ENCODE measurements at regions not wholly inside any gene's neighbourhood (a gene's known extent, or its start where the extent isn't known, plus 50 kb on each side); places are given as distances from the start of the nearest gene placed in this dataset.

- WGBS, 5 donors, result 62 to 74% (median 65%) methylated on average over 6 of the region's 6 CpGs
- H3K36me3 ChIP-seq, result no peaks in the 10 kb centered on the region
- DNase-seq, result peak in 1 of 2 donors; percentile 38
- H3K27me3 ChIP-seq, result peaks cover 0 to 23% (median 7%) of the 10 kb centered on the region in 3 donors
- H3K4me1 ChIP-seq, result peaks cover 0 to 8% (median 3%) of the 10 kb centered on the region in 4 donors
- intact Hi-C loops (cut with DNase I; ENCODE audit: low total_unique reads), result no loop called here
- no peaks in the 10 kb centered on the region for H3K9me3 ChIP-seq
- H3K27ac ChIP-seq, result no peak overlapping the region
- no peak overlapping the region for H3K4me3 ChIP-seq
- TF ChIP-seq POLR2A (IDR thresholded peaks at IDR 0.05) (no peak), EP300 (IDR thresholded peaks at IDR 0.05) (no peak), POLR2AphosphoS5 (IDR thresholded peaks at IDR 0.05) (no peak)
- TF ChIP-seq, protein P1, sequence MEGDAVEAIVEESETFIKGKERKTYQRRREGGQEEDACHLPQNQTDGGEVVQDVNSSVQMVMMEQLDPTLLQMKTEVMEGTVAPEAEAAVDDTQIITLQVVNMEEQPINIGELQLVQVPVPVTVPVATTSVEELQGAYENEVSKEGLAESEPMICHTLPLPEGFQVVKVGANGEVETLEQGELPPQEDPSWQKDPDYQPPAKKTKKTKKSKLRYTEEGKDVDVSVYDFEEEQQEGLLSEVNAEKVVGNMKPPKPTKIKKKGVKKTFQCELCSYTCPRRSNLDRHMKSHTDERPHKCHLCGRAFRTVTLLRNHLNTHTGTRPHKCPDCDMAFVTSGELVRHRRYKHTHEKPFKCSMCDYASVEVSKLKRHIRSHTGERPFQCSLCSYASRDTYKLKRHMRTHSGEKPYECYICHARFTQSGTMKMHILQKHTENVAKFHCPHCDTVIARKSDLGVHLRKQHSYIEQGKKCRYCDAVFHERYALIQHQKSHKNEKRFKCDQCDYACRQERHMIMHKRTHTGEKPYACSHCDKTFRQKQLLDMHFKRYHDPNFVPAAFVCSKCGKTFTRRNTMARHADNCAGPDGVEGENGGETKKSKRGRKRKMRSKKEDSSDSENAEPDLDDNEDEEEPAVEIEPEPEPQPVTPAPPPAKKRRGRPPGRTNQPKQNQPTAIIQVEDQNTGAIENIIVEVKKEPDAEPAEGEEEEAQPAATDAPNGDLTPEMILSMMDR (IDR thresholded peaks at IDR 0.05), result no peak
Observed at GRCh38 chr6:19690325-19691075, 146.7 kb upstream of the ID4 start.

GRCh38 chr6:19691465-19692167, 145.6 kb upstream of the ID4 start:
- Histone ChIP-seq H3K4me1 (peaks cover 0 to 8% (median 3%) of the 10 kb centered on the region in 4 donors), H3K9me3 (no peaks in the 10 kb centered on the region), H3K27me3 (peaks cover 0 to 23% (median 7%) of the 10 kb centered on the region in 3 donors), H3K4me3 (peak overlapping the region; percentile 42 to 46 (median 46)), H3K27ac (no peak overlapping the region), H3K36me3 (no peaks in the 10 kb centered on the region)
- 3 to 9% (median 6%) methylated on average over 28 to 44 of the region's 44 CpGs for WGBS, 5 donors
- TF ChIP-seq EP300 (IDR thresholded peaks at IDR 0.05) (no peak), POLR2A (IDR thresholded peaks at IDR 0.05) (no peak), POLR2AphosphoS5 (IDR thresholded peaks at IDR 0.05) (no peak)
- TF ChIP-seq, protein P1 (IDR thresholded peaks at IDR 0.05), result no peak
- peak in 1 of 2 donors; percentile 59 for DNase-seq
- intact Hi-C loops (cut with DNase I; ENCODE audit: low total_unique reads), result no loop called here

DNA sequence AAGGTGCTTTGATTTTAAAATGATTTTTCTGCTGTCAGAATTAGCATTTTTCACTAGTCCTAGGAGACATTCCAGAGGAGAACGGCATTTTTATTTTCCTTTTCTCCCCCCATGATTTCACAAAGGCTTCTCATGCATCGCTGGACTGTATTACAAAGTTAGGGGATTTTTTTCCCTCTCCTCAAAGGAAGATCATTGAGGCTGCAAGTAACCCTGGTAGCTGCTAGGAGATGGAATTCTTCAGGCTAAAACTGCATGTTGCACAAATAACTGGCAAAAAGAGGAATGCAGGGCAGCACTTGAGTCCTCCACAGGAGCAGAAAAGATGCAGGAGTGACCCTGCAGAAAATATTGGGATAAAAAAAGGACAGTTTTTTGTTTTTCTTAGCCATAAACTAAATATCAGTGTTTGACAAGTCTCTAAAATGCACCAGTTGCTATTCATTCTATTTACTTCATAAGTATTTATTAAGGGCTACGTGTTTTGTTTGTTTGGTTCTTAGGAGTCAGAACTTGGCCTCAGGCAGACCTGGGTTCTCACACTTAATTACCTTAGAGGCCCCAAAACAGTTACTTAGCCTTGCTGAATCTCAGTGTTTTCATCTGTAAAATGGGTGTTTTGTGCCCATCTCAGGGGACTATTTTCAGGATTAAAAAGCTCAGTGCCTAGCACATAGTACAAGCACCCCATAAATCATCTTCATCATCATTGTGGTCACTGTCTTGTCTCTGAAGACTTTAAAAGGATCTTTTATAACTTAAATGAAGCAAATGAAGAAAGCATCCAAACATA, 144.5 kb upstream of the ID4 start:
- peaks cover 0 to 23% (median 7%) of the 10 kb centered on the region in 3 donors for H3K27me3 ChIP-seq
- intact Hi-C loops (cut with DNase I; ENCODE audit: low total_unique reads), result no loop called here
- no peaks in the 10 kb centered on the region for H3K9me3 ChIP-seq
- DNase-seq, result no peak
- no peak overlapping the region for H3K27ac ChIP-seq
- no peak overlapping the region for H3K4me3 ChIP-seq
- peaks cover 0 to 8% (median 3%) of the 10 kb centered on the region in 4 donors for H3K4me1 ChIP-seq
- WGBS, 5 donors, result 60 to 86% (median 74%) methylated on average over 3 of the region's 3 CpGs
- TF ChIP-seq POLR2AphosphoS5 (IDR thresholded peaks at IDR 0.05) (no peak), EP300 (IDR thresholded peaks at IDR 0.05) (no peak), POLR2A (IDR thresholded peaks at IDR 0.05) (no peak)
- TF ChIP-seq, protein P1 (IDR thresholded peaks at IDR 0.05), result no peak
- H3K36me3 ChIP-seq, result no peaks in the 10 kb centered on the region

DNA sequence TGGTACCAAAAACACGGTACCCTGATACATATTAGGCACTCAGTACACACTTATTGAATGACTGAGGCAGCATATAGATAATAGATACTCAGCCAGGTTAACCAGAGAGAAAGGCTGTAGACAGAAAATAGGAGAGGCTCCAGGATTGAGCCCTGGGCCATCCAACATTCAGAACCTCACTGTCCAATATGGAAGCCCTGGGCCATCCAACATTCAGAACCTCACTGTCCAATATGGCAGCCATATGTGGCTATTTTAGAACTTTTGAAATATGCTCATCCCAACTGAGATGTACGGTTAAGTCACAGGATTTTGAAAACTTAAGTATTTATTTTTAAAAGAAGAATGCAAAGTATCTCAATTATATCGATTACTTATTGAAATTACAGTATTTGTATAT, 142.5 kb upstream of the ID4 start:
- Histone ChIP-seq H3K4me1 (peaks cover 0 to 8% (median 3%) of the 10 kb centered on the region in 4 donors), H3K36me3 (no peaks in the 10 kb centered on the region), H3K4me3 (no peak overlapping the region), H3K27me3 (peaks cover 0 to 23% (median 7%) of the 10 kb centered on the region in 3 donors), H3K9me3 (no peaks in the 10 kb centered on the region), H3K27ac (no peak overlapping the region)
- TF ChIP-seq, protein P1 (IDR thresholded peaks at IDR 0.05), result no peak
- no peak for TF ChIP-seq EP300 (IDR thresholded peaks at IDR 0.05)
- TF ChIP-seq POLR2A (IDR thresholded peaks at IDR 0.05), result no peak
- TF ChIP-seq POLR2AphosphoS5 (IDR thresholded peaks at IDR 0.05), result no peak
- 91 to 96% (median 92%) methylated on average over 3 of the region's 3 CpGs for WGBS, 5 donors
- intact Hi-C loops (cut with DNase I; ENCODE audit: low total_unique reads), result no loop called here
- no peak for DNase-seq
